Prostate gland (tissue), 2 donors: ENCODE measurements at regions not wholly inside any gene's neighbourhood (a gene's known extent, or its start where the extent isn't known, plus 50 kb on each side); places are given as distances from the start of the nearest gene placed in this dataset.

Experiments
- CTCF ChIP-seq, 4 experiments: fragments of 200-600 bp in 2 of 4; fragments of 450-650 bp in 2 of 4; sonication (generic) in 2 of 4; IDR thresholded peaks; 1 replicate in 3 of 4; 2 replicates in 1 of 4; pipeline ENCODE4 v1.5.1; 2016 to 2019; ENCODE audit warnings: antibody characterized with exemption in 4 of 4, mild to moderate bottlenecking in 2 of 4, moderate library complexity in 2 of 4
- POLR2A ChIP-seq: fragments of 450-650 bp; IDR thresholded peaks from one replicate; pipeline ENCODE4 v1.6.1; 2016; ENCODE audit warnings: antibody characterized with exemption, mild to moderate bottlenecking

GRCh38 chr17:62150471-62150870 is 85.4 kb upstream of the MED13 start:
- TF ChIP-seq CTCF (IDR thresholded peaks at IDR 0.05) (no peak), POLR2A (no peak)
